Trophoblast cell (in vitro differentiated cells and primary cell): ENCODE measurements at regions not wholly inside any gene's neighbourhood (a gene's known extent, or its start where the extent isn't known, plus 50 kb on each side); places are given as distances from the start of the nearest gene placed in this dataset.
A peak's percentile ranks its signal among the peaks of the same experiment; 100 is the strongest.

Experiments used
- DNase-seq, 2 donors: peaks; one replicate each; pipeline ENCODE4 v3.0.0-alpha.2; 2016
- H2AFZ ChIP-seq: 2 replicates; pipeline ENCODE4 v1.6.1; 2013; ENCODE audit warnings: low read length, moderate library complexity, mild to moderate bottlenecking; ENCODE audit not compliant: insufficient read depth, poor library complexity
- H2AK5ac ChIP-seq: 2 replicates; pipeline ENCODE4 v1.6.1; 2013; ENCODE audit warnings: mild to moderate bottlenecking, low read length
- H2BK120ac ChIP-seq: 2 replicates; pipeline ENCODE4 v1.6.1; 2013; ENCODE audit warnings: low read length, mild to moderate bottlenecking, moderate library complexity; ENCODE audit not compliant: insufficient read depth, poor library complexity
- H2BK12ac ChIP-seq: 2 replicates; pipeline ENCODE4 v1.6.1; 2013; ENCODE audit warnings: mild to moderate bottlenecking, low read length, moderate library complexity
- H2BK5ac ChIP-seq: 2 replicates; pipeline ENCODE4 v1.6.1; 2013; ENCODE audit warnings: low read length, low read depth, moderate library complexity, mild to moderate bottlenecking; ENCODE audit not compliant: poor library complexity
- H3K14ac ChIP-seq: 2 replicates; pipeline ENCODE4 v1.6.1; 2013; ENCODE audit warnings: mild to moderate bottlenecking, low read length
- H3K18ac ChIP-seq: 2 replicates; pipeline ENCODE4 v1.6.1; 2013; ENCODE audit warnings: mild to moderate bottlenecking, low read length
- H3K23ac ChIP-seq: 2 replicates; pipeline ENCODE4 v1.6.1; 2013; ENCODE audit warnings: low read length
- H3K27ac ChIP-seq: 2 replicates; pipeline ENCODE4 v1.5.1; 2013; ENCODE audit warnings: low read depth, mild to moderate bottlenecking, inconsistent platforms, low read length, moderate library complexity
- H3K27me3 ChIP-seq: 2 replicates; pipeline ENCODE4 v1.6.1; 2013; ENCODE audit warnings: inconsistent platforms, mild to moderate bottlenecking, low read length, moderate library complexity; ENCODE audit not compliant: insufficient read depth
- H3K36me3 ChIP-seq, 2 experiments: 1 replicate in 1 of 2; 2 replicates in 1 of 2; pipeline ENCODE4 v1.6.1; 2013; ENCODE audit warnings: low read length in 2 of 2, mild to moderate bottlenecking in 2 of 2, moderate library complexity in 1 of 2; ENCODE audit not compliant: insufficient read depth in 2 of 2, control insufficient read depth in 1 of 2
- H3K4ac ChIP-seq: 2 replicates; pipeline ENCODE4 v1.6.1; 2013; ENCODE audit warnings: low read depth, mild to moderate bottlenecking, low read length, moderate library complexity
- H3K4me1 ChIP-seq, 2 experiments: 1 replicate in 1 of 2; 2 replicates in 1 of 2; pipeline ENCODE4 v1.6.1; 2013; ENCODE audit warnings: low read length in 2 of 2, mild to moderate bottlenecking in 2 of 2, moderate library complexity in 1 of 2; ENCODE audit not compliant: insufficient read depth in 2 of 2, control insufficient read depth in 1 of 2
- H3K4me2 ChIP-seq: 2 replicates; pipeline ENCODE4 v1.6.1; 2013; ENCODE audit warnings: inconsistent platforms, mild to moderate bottlenecking, low read length, moderate library complexity
- H3K4me3 ChIP-seq: 2 replicates; pipeline ENCODE4 v1.5.1; 2013; ENCODE audit warnings: mild to moderate bottlenecking, low read depth, low read length, inconsistent platforms
- H3K79me1 ChIP-seq: one replicate; pipeline ENCODE4 v1.6.1; 2013; ENCODE audit warnings: low read length
- H3K79me2 ChIP-seq: 2 replicates; pipeline ENCODE4 v1.6.1; 2013; ENCODE audit warnings: low read length, mild to moderate bottlenecking; ENCODE audit not compliant: control insufficient read depth, insufficient read depth, poor library complexity
- H3K9ac ChIP-seq: 2 replicates; pipeline ENCODE4 v1.6.1; 2013; ENCODE audit warnings: mild to moderate bottlenecking, low read length
- H3K9me3 ChIP-seq: 2 replicates; pipeline ENCODE4 v1.6.1; 2013; ENCODE audit warnings: low read depth, mild to moderate bottlenecking, control low read depth, inconsistent platforms, low read length; ENCODE audit not compliant: insufficient read depth
- H4K12ac ChIP-seq: 2 replicates; pipeline ENCODE4 v1.6.1; 2013; ENCODE audit warnings: low read depth, mild to moderate bottlenecking, low read length, moderate library complexity
- H4K8ac ChIP-seq: 2 replicates; pipeline ENCODE4 v1.6.1; 2013; ENCODE audit warnings: low read depth, mild to moderate bottlenecking, low read length, moderate library complexity
- H4K91ac ChIP-seq: one replicate; pipeline ENCODE4 v1.6.1; 2013; ENCODE audit warnings: low read depth, mild to moderate bottlenecking, low read length, moderate library complexity
- WGBS: extraction: QIAGEN DNeasy Blood & Tissue Kit; methylation state at CpG from one replicate; pipeline ENCODE4 v1.1.7; 2013; ENCODE audit warnings: missing lambda C conversion rate; ENCODE audit not compliant: insufficient read length, insufficient coverage; ENCODE audit errors: extremely low coverage; 5-methylcytosine and 5-hydroxymethylcytosine counted together

DNA sequence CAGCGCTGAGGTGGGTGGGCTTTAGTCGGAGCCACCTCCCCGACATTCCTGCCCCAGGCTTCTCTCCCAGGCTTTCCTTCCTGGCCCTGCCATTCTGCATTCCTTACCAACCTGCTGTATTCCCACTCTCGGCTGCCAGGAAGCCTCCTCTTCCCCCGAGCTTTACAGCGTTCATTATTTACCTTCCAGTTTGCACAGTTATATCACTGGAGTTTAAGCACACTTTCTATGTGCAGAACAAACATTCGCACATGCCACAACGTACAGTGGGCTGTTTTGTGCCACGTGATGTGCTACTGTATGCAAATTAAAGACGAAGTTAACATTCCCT, 246.3 kb downstream of the SOX11 start:
- Histone ChIP-seq H3K18ac (peak overlapping the region; percentile 57), H3K27me3 (no peaks in the 10 kb centered on the region), H3K4me3 (no peak overlapping the region), H3K9me3 (peaks cover 2% of the 10 kb centered on the region), H3K4me1 (peaks cover 15 to 19% of the 10 kb centered on the region in 2 experiments), H4K91ac (peak overlapping the region; percentile 89), H2AK5ac (no peak overlapping the region), H3K27ac (peak overlapping the region; percentile 94), H2BK120ac (peak overlapping the region; percentile 78), H4K12ac (no peak overlapping the region), H3K79me1 (peaks cover 13% of the 10 kb centered on the region), H3K36me3 (no peaks in the 10 kb centered on the region), H3K14ac (peak overlapping the region; percentile 82), H4K8ac (peak overlapping the region; percentile 88), H3K9ac (no peak overlapping the region), H2BK12ac (peak overlapping the region; percentile 58), H3K4me2 (peak overlapping the region; percentile 65), H2BK5ac (peak overlapping the region; percentile 85), H3K4ac (no peak overlapping the region), H3K23ac (no peak overlapping the region), H3K79me2 (peaks cover 3% of the 10 kb centered on the region), H2AFZ (peak overlapping the region; percentile 73)
- peak; percentile 69 to 73 for DNase-seq
- WGBS = no CpG with 5 or more reads among the region's 10 CpGs

DNA sequence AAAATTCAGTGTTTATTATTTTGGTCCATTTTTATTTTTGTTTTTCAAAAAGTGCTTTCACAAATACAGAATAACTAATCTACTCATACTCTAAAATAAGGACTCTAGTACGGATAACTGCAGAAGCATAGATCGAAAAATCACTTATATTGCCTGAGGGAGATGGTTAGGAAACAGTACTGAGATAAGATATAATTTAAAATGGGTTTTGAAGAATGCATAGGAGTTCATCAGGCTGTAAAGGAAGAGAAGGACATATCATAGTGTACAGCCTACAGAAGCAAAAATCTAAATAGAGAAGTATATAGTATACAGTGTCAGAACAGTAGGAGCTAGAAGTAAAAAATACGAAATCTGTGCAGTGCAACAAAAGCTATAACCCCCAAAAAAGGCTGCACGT, 247.4 kb downstream of the SOX11 start:
- Histone ChIP-seq H4K12ac (no peak overlapping the region), H2BK120ac (no peak overlapping the region), H2AFZ (no peak overlapping the region), H3K4me1 (peaks cover 15 to 19% of the 10 kb centered on the region in 2 experiments), H3K4ac (no peak overlapping the region), H3K9ac (no peak overlapping the region), H4K91ac (no peak overlapping the region), H3K14ac (no peak overlapping the region), H3K27ac (no peak overlapping the region), H2BK5ac (no peak overlapping the region), H3K4me2 (no peak overlapping the region), H3K9me3 (peaks cover 2% of the 10 kb centered on the region), H2AK5ac (no peak overlapping the region), H3K23ac (no peak overlapping the region), H3K36me3 (no peaks in the 10 kb centered on the region), H3K27me3 (no peaks in the 10 kb centered on the region), H3K79me2 (peaks cover 3% of the 10 kb centered on the region), H2BK12ac (no peak overlapping the region), H4K8ac (no peak overlapping the region), H3K18ac (no peak overlapping the region), H3K4me3 (no peak overlapping the region), H3K79me1 (peaks cover 13% of the 10 kb centered on the region)
- DNase-seq = peak in 1 of 2 donors; percentile 9
- no CpG with 5 or more reads among the region's 4 CpGs for WGBS

DNA sequence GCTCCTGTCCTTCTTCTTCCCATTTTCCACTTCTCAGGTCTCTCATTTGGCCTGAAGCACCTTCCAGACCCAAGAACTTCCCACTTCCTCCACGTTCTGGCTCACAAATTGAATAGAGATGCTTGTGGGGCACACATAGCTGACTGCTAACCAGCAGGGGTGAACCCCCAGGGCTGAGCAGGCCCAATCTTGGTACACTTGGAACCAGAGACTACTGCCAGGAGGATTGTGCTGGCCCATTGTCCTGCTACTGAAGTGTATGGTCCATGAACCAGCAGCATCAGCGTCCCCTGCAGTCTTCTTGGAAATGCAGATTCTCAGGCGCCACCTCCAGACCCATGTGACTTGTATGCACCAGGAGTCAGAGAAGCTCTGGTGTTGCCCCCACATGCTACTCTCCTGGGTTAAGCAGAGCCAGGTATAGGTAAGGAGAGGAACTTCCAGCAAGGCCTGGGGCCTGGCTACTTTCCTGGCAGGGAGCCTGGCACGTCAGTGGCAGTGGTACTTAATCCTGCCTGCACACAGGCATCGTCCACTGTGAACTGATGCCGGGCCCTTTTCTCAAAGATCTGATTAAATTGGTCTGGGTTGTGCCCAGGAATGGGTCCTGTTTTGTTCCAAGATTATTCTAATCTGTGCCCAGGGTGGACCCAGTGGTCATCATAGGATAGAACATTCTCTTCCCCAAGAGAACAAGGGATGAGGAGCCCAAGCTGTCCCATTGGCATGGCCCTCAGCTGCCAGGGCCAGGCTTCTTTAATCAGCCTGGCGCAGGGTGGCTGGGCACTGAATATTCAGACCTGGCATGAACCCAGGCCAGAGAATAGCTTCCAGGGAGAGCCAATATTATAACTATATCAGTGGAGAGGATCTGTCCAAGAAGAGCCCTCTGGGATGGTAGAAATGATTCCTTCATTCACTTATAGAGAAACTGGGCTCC, 248.7 kb downstream of the SOX11 start:
- H3K27ac ChIP-seq = no peak overlapping the region
- no peak overlapping the region for H2BK12ac ChIP-seq
- H2BK5ac ChIP-seq = no peak overlapping the region
- peak overlapping the region; percentile 1 for H4K91ac ChIP-seq
- H3K4me1 ChIP-seq = peaks cover 15 to 19% of the 10 kb centered on the region in 2 experiments
- H4K12ac ChIP-seq = no peak overlapping the region
- H3K9me3 ChIP-seq = no peaks in the 10 kb centered on the region
- no peak for DNase-seq
- H3K4me2 ChIP-seq = no peak overlapping the region
- H3K79me1 ChIP-seq = peaks cover 13% of the 10 kb centered on the region
- peaks cover 3% of the 10 kb centered on the region for H3K79me2 ChIP-seq
- no peak overlapping the region for H2AK5ac ChIP-seq
- no peak overlapping the region for H2AFZ ChIP-seq
- H3K14ac ChIP-seq = no peak overlapping the region
- no peak overlapping the region for H3K4ac ChIP-seq
- H3K23ac ChIP-seq = no peak overlapping the region
- H3K4me3 ChIP-seq = no peak overlapping the region
- H3K9ac ChIP-seq = no peak overlapping the region
- no peak overlapping the region for H3K18ac ChIP-seq
- H3K27me3 ChIP-seq = no peaks in the 10 kb centered on the region
- H2BK120ac ChIP-seq = no peak overlapping the region
- no peaks in the 10 kb centered on the region for H3K36me3 ChIP-seq
- H4K8ac ChIP-seq = no peak overlapping the region
- WGBS = no CpG with 5 or more reads among the region's 7 CpGs

DNA sequence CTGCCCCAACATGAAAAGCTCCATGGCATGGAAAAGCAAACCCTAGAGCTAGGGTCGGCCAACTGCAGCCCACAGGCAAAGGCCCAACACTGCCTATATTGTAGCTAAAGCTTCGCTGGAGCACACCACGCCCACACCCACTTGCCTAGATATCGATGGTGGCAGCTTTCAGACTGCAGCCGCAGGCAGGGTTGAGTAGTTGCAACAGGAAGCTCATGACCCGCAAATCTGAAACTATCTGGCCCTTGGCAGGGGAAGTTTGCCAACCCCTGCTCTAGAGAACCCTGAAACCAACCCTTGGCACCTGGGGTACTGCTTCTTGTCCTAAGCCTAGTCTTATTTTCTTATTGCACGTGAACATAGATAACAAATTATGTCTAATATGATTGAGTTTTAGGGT, 250.0 kb downstream of the SOX11 start:
- Histone ChIP-seq H3K4ac (no peak overlapping the region), H2BK12ac (no peak overlapping the region), H2BK5ac (no peak overlapping the region), H3K9me3 (no peaks in the 10 kb centered on the region), H3K36me3 (no peaks in the 10 kb centered on the region), H3K23ac (no peak overlapping the region), H2AK5ac (no peak overlapping the region), H3K27me3 (no peaks in the 10 kb centered on the region), H3K18ac (no peak overlapping the region), H3K9ac (no peak overlapping the region), H2AFZ (no peak overlapping the region), H3K4me2 (no peak overlapping the region), H4K8ac (no peak overlapping the region), H3K4me1 (peaks cover 13 to 17% of the 10 kb centered on the region in 2 experiments), H3K14ac (no peak overlapping the region), H3K79me1 (peaks cover 11% of the 10 kb centered on the region), H4K12ac (no peak overlapping the region), H4K91ac (no peak overlapping the region), H3K79me2 (peaks cover 3% of the 10 kb centered on the region), H3K27ac (no peak overlapping the region), H2BK120ac (no peak overlapping the region), H3K4me3 (no peak overlapping the region)
- no peak for DNase-seq
- WGBS = no CpG with 5 or more reads among the region's 7 CpGs
